SK-N-SH (cell line): ENCODE measurements at regions not wholly inside any gene's neighbourhood (a gene's known extent, or its start where the extent isn't known, plus 50 kb on each side); places are given as distances from the start of the nearest gene placed in this dataset.

Experiments
- EP300 ChIP-seq, 2 experiments: IDR thresholded peaks; 2 replicates each; pipeline versions ENCODE4 v1.4.0 to v1.6.1; 2012; ENCODE audit warnings: borderline replicate concordance in 1 of 2, low read depth in 1 of 2, low read length in 1 of 2
- EZH2phosphoT487 ChIP-seq: fragments of 200-600 bp; sonication (generic); IDR thresholded peaks from 2 replicates; pipeline ENCODE4 v1.6.1; 2017; ENCODE audit warnings: low read depth, mixed run types, mild to moderate bottlenecking, antibody characterized with exemption, moderate library complexity, borderline replicate concordance
- FOXM1 ChIP-seq: IDR thresholded peaks from 2 replicates; pipeline ENCODE4 v1.4.0; 2012; ENCODE audit warnings: low read depth, mild to moderate bottlenecking
- GABPA ChIP-seq: IDR thresholded peaks from 2 replicates; pipeline ENCODE4 v1.4.0; 2012; ENCODE audit warnings: low read depth, mild to moderate bottlenecking
- GATA2 ChIP-seq: sonication (generic); formaldehyde crosslinking; IDR thresholded peaks from 2 replicates; pipeline ENCODE4 v1.5.0; 2020; ENCODE audit warnings: mild to moderate bottlenecking, missing genetic modification reagents
- RAD21 ChIP-seq: IDR thresholded peaks from 2 replicates; pipeline ENCODE4 v1.6.1; 2012; ENCODE audit warnings: mild to moderate bottlenecking, low read length
- RFX5 ChIP-seq: IDR thresholded peaks from 2 replicates; pipeline ENCODE4 v1.6.1; 2012; ENCODE audit warnings: mild to moderate bottlenecking, improper control_type of control experiment, low read length
- SMC3 ChIP-seq: IDR thresholded peaks from 2 replicates; pipeline ENCODE4 v1.6.1; 2012; ENCODE audit warnings: low read depth, low read length, improper control_type of control experiment
- TCF12 ChIP-seq: IDR thresholded peaks from 2 replicates; pipeline ENCODE4 v1.4.0; 2012
- TEAD4 ChIP-seq: IDR thresholded peaks from 2 replicates; pipeline ENCODE4 v1.4.0; 2012; ENCODE audit warnings: mild to moderate bottlenecking, borderline replicate concordance; ENCODE audit not compliant: insufficient read depth
- TF ChIP-seq, protein P1 (sequence below): IDR thresholded peaks from 2 replicates; pipeline ENCODE4 v1.6.1; 2012; ENCODE audit warnings: mild to moderate bottlenecking, low read depth, low read length, moderate library complexity
- TF ChIP-seq, protein P2 (sequence below): IDR thresholded peaks from 2 replicates; pipeline ENCODE4 v1.4.0; 2012; ENCODE audit warnings: low read depth, borderline replicate concordance
- TF ChIP-seq, protein P3 (sequence below): IDR thresholded peaks from 2 replicates; pipeline ENCODE4 v1.4.0; 2012; ENCODE audit warnings: low read depth, borderline replicate concordance
- TF ChIP-seq, protein P4 (sequence below): IDR thresholded peaks from 2 replicates; pipeline ENCODE4 v1.4.0; 2012; ENCODE audit warnings: low read depth
- TF ChIP-seq, protein P5 (sequence below): fragments of 150-350 bp; IDR thresholded peaks from 2 replicates; pipeline ENCODE4 v1.6.1; 2016; ENCODE audit warnings: mild to moderate bottlenecking, low read depth, low read length

DNA sequence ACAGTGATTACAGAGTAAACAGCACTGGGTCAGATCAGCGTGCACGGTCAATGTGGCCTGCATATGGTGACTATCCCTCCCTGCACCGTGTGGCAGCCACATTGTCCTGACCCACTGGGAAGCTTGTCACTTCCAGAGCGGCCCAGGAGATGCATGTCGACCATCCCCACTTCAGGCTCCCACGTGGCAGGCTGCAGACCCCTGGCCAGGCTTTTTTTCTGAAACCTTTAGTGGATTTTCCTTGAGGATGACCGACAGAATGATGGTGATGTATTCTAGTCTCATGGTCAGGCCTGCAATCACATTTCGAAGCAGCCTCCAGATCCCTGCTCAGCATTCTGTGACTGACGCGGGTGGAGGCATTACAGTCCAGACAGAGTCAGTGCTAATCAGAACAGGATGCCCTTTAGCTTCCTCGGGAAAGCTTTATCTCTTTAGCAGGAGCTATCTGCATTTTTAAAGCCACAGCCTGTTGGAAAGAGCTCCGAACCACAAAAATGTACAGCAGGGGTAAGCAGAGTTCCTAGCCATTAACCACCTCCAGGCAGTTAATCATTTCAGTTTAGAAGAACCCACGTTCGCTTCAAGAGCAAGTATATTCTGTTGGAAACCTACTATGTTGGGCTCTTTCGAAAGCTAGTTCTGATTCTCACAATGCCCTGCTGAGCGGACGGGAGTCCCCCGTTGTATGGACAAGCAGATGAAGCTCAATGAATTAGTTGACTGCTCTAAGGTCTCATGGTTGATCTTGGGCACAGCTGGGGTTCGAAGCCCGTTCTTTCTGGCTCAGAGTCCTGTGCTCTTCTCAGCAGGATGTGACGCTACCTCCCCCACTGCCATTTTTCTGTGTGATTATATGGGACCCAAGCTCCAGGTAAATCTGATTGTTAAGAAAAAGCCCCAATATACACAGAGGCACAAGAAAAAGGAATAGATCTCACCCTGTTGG, 56.5 kb downstream of the IRF2BP2 start (continued):
- TF ChIP-seq, protein P1, sequence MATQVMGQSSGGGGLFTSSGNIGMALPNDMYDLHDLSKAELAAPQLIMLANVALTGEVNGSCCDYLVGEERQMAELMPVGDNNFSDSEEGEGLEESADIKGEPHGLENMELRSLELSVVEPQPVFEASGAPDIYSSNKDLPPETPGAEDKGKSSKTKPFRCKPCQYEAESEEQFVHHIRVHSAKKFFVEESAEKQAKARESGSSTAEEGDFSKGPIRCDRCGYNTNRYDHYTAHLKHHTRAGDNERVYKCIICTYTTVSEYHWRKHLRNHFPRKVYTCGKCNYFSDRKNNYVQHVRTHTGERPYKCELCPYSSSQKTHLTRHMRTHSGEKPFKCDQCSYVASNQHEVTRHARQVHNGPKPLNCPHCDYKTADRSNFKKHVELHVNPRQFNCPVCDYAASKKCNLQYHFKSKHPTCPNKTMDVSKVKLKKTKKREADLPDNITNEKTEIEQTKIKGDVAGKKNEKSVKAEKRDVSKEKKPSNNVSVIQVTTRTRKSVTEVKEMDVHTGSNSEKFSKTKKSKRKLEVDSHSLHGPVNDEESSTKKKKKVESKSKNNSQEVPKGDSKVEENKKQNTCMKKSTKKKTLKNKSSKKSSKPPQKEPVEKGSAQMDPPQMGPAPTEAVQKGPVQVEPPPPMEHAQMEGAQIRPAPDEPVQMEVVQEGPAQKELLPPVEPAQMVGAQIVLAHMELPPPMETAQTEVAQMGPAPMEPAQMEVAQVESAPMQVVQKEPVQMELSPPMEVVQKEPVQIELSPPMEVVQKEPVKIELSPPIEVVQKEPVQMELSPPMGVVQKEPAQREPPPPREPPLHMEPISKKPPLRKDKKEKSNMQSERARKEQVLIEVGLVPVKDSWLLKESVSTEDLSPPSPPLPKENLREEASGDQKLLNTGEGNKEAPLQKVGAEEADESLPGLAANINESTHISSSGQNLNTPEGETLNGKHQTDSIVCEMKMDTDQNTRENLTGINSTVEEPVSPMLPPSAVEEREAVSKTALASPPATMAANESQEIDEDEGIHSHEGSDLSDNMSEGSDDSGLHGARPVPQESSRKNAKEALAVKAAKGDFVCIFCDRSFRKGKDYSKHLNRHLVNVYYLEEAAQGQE: peak; percentile 33; the same call in 1 of the 2 replicates
- TF ChIP-seq, protein P2, sequence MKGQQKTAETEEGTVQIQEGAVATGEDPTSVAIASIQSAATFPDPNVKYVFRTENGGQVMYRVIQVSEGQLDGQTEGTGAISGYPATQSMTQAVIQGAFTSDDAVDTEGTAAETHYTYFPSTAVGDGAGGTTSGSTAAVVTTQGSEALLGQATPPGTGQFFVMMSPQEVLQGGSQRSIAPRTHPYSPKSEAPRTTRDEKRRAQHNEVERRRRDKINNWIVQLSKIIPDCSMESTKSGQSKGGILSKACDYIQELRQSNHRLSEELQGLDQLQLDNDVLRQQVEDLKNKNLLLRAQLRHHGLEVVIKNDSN: no peak
- TF ChIP-seq GATA2 (CRISPR knock-in tag) (peak; percentile 82), GABPA (no peak), TEAD4 (peak; percentile 54; the same call in 1 of the 2 replicates), SMC3 (no peak; the same call in 1 of the 2 replicates), RAD21 (peak; percentile 51), TCF12 (peak; percentile 94), EP300 (IDR thresholded peaks at IDR 0.05; ENCODE audit: borderline replicate concordance in 1 of 2, low read depth in 1 of 2, low read length in 1 of 2) (peak; percentile 84 to 92; a peak in 3 of 4 replicates), EZH2phosphoT487 (no peak), FOXM1 (no peak), RFX5 (no peak)
- TF ChIP-seq, protein P3, sequence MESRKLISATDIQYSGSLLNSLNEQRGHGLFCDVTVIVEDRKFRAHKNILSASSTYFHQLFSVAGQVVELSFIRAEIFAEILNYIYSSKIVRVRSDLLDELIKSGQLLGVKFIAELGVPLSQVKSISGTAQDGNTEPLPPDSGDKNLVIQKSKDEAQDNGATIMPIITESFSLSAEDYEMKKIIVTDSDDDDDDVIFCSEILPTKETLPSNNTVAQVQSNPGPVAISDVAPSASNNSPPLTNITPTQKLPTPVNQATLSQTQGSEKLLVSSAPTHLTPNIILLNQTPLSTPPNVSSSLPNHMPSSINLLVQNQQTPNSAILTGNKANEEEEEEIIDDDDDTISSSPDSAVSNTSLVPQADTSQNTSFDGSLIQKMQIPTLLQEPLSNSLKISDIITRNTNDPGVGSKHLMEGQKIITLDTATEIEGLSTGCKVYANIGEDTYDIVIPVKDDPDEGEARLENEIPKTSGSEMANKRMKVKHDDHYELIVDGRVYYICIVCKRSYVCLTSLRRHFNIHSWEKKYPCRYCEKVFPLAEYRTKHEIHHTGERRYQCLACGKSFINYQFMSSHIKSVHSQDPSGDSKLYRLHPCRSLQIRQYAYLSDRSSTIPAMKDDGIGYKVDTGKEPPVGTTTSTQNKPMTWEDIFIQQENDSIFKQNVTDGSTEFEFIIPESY: no peak
- TF ChIP-seq, protein P4, sequence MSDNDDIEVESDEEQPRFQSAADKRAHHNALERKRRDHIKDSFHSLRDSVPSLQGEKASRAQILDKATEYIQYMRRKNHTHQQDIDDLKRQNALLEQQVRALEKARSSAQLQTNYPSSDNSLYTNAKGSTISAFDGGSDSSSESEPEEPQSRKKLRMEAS: peak; percentile 79
- TF ChIP-seq, protein P5, sequence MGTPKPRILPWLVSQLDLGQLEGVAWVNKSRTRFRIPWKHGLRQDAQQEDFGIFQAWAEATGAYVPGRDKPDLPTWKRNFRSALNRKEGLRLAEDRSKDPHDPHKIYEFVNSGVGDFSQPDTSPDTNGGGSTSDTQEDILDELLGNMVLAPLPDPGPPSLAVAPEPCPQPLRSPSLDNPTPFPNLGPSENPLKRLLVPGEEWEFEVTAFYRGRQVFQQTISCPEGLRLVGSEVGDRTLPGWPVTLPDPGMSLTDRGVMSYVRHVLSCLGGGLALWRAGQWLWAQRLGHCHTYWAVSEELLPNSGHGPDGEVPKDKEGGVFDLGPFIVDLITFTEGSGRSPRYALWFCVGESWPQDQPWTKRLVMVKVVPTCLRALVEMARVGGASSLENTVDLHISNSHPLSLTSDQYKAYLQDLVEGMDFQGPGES: no peak
